GM18505 (cell line): ENCODE measurements at regions not wholly inside any gene's neighbourhood (a gene's known extent, or its start where the extent isn't known, plus 50 kb on each side); places are given as distances from the start of the nearest gene placed in this dataset.

Source experiments
- ATAC-seq: cut with Tn5 transposase; IDR thresholded peaks from one replicate; pipeline ENCODE4 v1.9.1; 2021; ENCODE audit not compliant: unreplicated experiment
- POLR2A ChIP-seq: IDR thresholded peaks from 4 replicates; pipeline ENCODE4 v1.6.1; 2011; ENCODE audit warnings: borderline replicate concordance; ENCODE audit not compliant: insufficient read depth, insufficient read length; ENCODE audit errors: extremely low read depth

GRCh38 chr2:117086174-117086942, 728.1 kb upstream of the DDX18 start:
- TF ChIP-seq POLR2A, result no peak
- ATAC-seq, result no peak

- ATAC-seq, result no peak
- no peak for TF ChIP-seq POLR2A
Measured at GRCh38 chr2:117086943-117087250, 727.6 kb upstream of the DDX18 start.

GRCh38 chr2:117087535-117088291, 726.8 kb upstream of the DDX18 start:
- no peak for TF ChIP-seq POLR2A
- ATAC-seq, result no peak

GRCh38 chr2:117091041-117091837, 723.3 kb upstream of the DDX18 start:
- no peak for ATAC-seq
- no peak for TF ChIP-seq POLR2A

GRCh38 chr2:117101613-117102012, 712.9 kb upstream of the DDX18 start:
- no peak for ATAC-seq
- no peak for TF ChIP-seq POLR2A

- TF ChIP-seq POLR2A, result no peak
- ATAC-seq, result no peak
Measured at GRCh38 chr2:117108741-117109267, 705.7 kb upstream of the DDX18 start.

- no peak for ATAC-seq
- TF ChIP-seq POLR2A, result no peak
Measured at GRCh38 chr2:117118994-117119393, 695.5 kb upstream of the DDX18 start.

GRCh38 chr2:117123362-117123761, 691.1 kb upstream of the DDX18 start:
- ATAC-seq, result no peak
- TF ChIP-seq POLR2A, result no peak

GRCh38 chr2:117126656-117127055, 687.8 kb upstream of the DDX18 start:
- TF ChIP-seq POLR2A, result no peak

GRCh38 chr2:117127680-117128079, 686.8 kb upstream of the DDX18 start:
- no peak for ATAC-seq
- no peak for TF ChIP-seq POLR2A

More at GRCh38 chr2:117126656-117127055, 687.8 kb upstream of the DDX18 start:
- no peak for ATAC-seq

- TF ChIP-seq POLR2A, result no peak
- ATAC-seq, result no peak
Measured at GRCh38 chr2:117128461-117128860, 686.0 kb upstream of the DDX18 start.

GRCh38 chr2:117137371-117137770, 677.1 kb upstream of the DDX18 start:
- TF ChIP-seq POLR2A, result no peak
- no peak for ATAC-seq

- no peak for ATAC-seq
Measured at GRCh38 chr2:117169036-117169765, 645.3 kb upstream of the DDX18 start.

More at GRCh38 chr2:117169036-117169765, 645.3 kb upstream of the DDX18 start:
- no peak for TF ChIP-seq POLR2A
